ENCODE measurements at regions not wholly inside any gene's neighbourhood (a gene's known extent, or its start where the extent isn't known, plus 50 kb on each side); places are given as distances from the start of the nearest gene placed in this dataset.

- no peak overlapping the region for H3K4me3 ChIP-seq
- peaks cover 3% of the 10 kb centered on the region for H3K4me1 ChIP-seq (ENCODE audit: insufficient read depth)
- H3K79me2 ChIP-seq, result no peaks in the 10 kb centered on the region
- TF ChIP-seq CTCF (IDR thresholded peaks at IDR 0.05; ENCODE audit: poor library complexity), result no peak
- no peak for TF ChIP-seq EZH2 (IDR thresholded peaks at IDR 0.05; ENCODE audit: borderline replicate concordance)
- TF ChIP-seq EZH2phosphoT487 (IDR thresholded peaks at IDR 0.05; ENCODE audit: low read depth, severe bottlenecking, unreplicated experiment), result peak; percentile 97
- 48% methylated on average over 1 of the region's 1 CpG for WGBS (ENCODE audit: low lambda C conversion rate, missing lambda C conversion rate)
- H3K4me2 ChIP-seq, result no peak overlapping the region
- no peaks in the 10 kb centered on the region for H3K9me2 ChIP-seq (replicated peaks; ENCODE audit: insufficient read depth)
- H4K20me1 ChIP-seq (ENCODE audit: insufficient read depth, poor library complexity, severe bottlenecking), result no peaks in the 10 kb centered on the region
- H3K27ac ChIP-seq, result no peak overlapping the region
- no peak for DNase-seq (ENCODE audit: low spot score)
- no peaks in the 10 kb centered on the region for H3K9me3 ChIP-seq (ENCODE audit: low read depth)
- H2AFZ ChIP-seq, result no peak overlapping the region
- H3K36me3 ChIP-seq (replicated peaks; ENCODE audit: insufficient read depth, low read depth), result no peaks in the 10 kb centered on the region
- H3K27me3 ChIP-seq, result peaks cover 46% of the 10 kb centered on the region
Measured at GRCh38 chr16:51734220-51734619, 583.1 kb upstream of the SALL1 start.

DNA sequence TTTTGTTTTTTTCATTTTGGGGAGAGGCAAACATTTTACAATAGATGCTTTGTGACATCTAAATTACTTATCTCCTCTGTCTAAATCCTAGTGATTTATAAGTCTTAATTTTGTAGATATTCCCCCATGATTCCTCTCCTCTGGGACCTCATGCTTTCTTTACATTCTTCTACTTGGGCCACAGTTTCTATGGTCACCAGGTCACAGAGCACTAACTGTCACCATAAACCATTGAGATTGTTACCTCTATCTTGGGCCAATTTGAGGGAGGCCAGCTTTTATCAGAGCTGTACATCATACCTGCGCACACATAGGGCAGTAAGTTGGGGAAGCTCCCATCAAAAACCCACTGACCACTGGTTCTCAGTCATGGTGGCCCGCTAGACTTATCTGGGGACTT is 582.1 kb upstream of the SALL1 start:
- no peak for DNase-seq (ENCODE audit: low spot score)
- Histone ChIP-seq H3K4me1 (ENCODE audit: insufficient read depth) (peaks cover 3% of the 10 kb centered on the region), H3K36me3 (replicated peaks; ENCODE audit: insufficient read depth, low read depth) (no peaks in the 10 kb centered on the region), H3K9me2 (replicated peaks; ENCODE audit: insufficient read depth) (no peaks in the 10 kb centered on the region), H2AFZ (no peak overlapping the region), H4K20me1 (ENCODE audit: insufficient read depth, poor library complexity, severe bottlenecking) (no peaks in the 10 kb centered on the region), H3K9me3 (ENCODE audit: low read depth) (no peaks in the 10 kb centered on the region), H3K27ac (no peak overlapping the region), H3K79me2 (no peaks in the 10 kb centered on the region), H3K4me2 (no peak overlapping the region), H3K4me3 (no peak overlapping the region), H3K27me3 (peaks cover 43% of the 10 kb centered on the region)
- TF ChIP-seq CTCF (IDR thresholded peaks at IDR 0.05; ENCODE audit: poor library complexity) (no peak), EZH2 (IDR thresholded peaks at IDR 0.05; ENCODE audit: borderline replicate concordance) (no peak), EZH2phosphoT487 (IDR thresholded peaks at IDR 0.05; ENCODE audit: low read depth, severe bottlenecking, unreplicated experiment) (no peak)
- WGBS (ENCODE audit: low lambda C conversion rate, missing lambda C conversion rate), result 85% methylated on average over 2 of the region's 2 CpGs

GRCh38 chr16:51731160-51731559 is 580.1 kb upstream of the SALL1 start:
- Histone ChIP-seq H3K4me1 (ENCODE audit: insufficient read depth) (peaks cover 3% of the 10 kb centered on the region), H3K9me3 (ENCODE audit: low read depth) (no peaks in the 10 kb centered on the region), H3K4me2 (no peak overlapping the region), H4K20me1 (ENCODE audit: insufficient read depth, poor library complexity, severe bottlenecking) (no peaks in the 10 kb centered on the region), H3K27ac (no peak overlapping the region), H3K9me2 (replicated peaks; ENCODE audit: insufficient read depth) (no peaks in the 10 kb centered on the region), H3K79me2 (no peaks in the 10 kb centered on the region), H3K4me3 (no peak overlapping the region), H2AFZ (no peak overlapping the region), H3K36me3 (replicated peaks; ENCODE audit: insufficient read depth, low read depth) (no peaks in the 10 kb centered on the region), H3K27me3 (peaks cover 31% of the 10 kb centered on the region)
- TF ChIP-seq EZH2 (IDR thresholded peaks at IDR 0.05; ENCODE audit: borderline replicate concordance), result no peak
- TF ChIP-seq EZH2phosphoT487 (IDR thresholded peaks at IDR 0.05; ENCODE audit: low read depth, severe bottlenecking, unreplicated experiment), result no peak
- TF ChIP-seq CTCF (IDR thresholded peaks at IDR 0.05; ENCODE audit: poor library complexity), result no peak
- no peak for DNase-seq (ENCODE audit: low spot score)
- WGBS (ENCODE audit: low lambda C conversion rate, missing lambda C conversion rate), result 59% methylated on average over 4 of the region's 4 CpGs
